Activated CD8-positive, alpha-beta memory T cell treated with anti-CD3 and anti-CD28 coated beads for 24 hours (primary cell): ENCODE measurements at regions not wholly inside any gene's neighbourhood (a gene's known extent, or its start where the extent isn't known, plus 50 kb on each side); places are given as distances from the start of the nearest gene placed in this dataset.

Experiments
- DNase-seq: peaks from one replicate; pipeline ENCODE4 v3.0.0-alpha.2; 2020

DNA sequence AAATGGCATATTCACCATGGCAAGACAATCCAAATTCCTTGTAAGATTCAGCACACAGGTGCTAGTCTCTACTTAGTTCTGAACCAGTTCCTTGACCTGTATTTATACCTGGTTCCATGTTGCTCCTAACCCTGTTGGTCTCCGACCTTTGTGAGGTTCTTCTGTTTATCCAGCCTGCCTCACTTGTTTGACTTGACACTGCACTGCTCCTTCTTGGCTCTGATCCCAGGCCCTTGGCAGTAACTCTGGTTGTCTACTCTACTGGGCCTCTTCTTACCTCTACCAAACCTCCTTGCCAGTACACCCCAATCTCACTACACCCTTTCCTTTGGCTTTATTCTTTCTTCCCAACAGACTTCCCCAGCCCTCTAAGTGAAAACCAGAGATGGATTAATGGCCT is 419.4 kb upstream of the USP24 start:
- DNase-seq, result no peak

DNA sequence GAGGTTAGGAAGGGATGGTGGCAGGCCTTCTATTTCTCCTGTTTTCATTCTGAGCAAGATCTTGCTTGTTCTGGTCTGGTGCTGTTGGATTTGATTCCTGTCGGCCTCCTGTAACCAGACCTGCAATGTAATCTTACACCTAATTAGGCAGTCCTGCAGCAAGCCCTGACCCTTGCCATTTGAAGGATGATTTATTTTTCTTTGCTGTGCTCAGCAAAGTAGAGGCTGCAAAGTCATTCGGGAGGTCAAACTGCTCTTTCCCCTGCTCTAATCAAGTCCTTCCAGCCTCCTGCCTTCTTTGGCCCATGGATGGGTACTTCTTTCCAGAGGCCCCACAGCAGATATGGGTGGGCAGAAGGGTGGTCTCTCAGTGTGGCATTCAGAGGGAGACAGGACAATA is 417.7 kb upstream of the USP24 start:
- no peak for DNase-seq

- no peak for DNase-seq
Measured at GRCh38 chr1:55632058-55632457, 416.9 kb upstream of the USP24 start.

- no peak for DNase-seq
Measured at GRCh38 chr1:55631509-55631908, 416.3 kb upstream of the USP24 start.

DNA sequence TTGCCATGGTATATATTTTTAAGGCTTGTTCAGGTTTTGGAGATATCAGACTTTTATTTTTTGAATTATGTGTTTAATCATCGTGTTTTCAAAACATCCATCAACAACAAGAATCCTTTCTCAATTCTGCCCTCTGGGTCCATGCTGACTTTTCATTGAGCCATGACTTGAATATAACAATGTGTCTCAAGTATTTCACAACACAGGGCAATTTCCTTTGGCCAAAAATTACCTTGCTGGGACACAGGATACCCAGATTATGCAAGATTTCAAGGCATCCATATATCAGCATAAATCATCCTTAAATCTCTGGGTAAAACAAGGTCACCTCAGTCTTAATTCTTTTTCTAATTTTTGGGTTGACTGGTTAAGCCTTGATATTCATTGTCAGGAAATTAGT is 411.2 kb upstream of the USP24 start:
- DNase-seq, result no peak

GRCh38 chr1:55624766-55625165 is 409.6 kb upstream of the USP24 start:
- no peak for DNase-seq

DNA sequence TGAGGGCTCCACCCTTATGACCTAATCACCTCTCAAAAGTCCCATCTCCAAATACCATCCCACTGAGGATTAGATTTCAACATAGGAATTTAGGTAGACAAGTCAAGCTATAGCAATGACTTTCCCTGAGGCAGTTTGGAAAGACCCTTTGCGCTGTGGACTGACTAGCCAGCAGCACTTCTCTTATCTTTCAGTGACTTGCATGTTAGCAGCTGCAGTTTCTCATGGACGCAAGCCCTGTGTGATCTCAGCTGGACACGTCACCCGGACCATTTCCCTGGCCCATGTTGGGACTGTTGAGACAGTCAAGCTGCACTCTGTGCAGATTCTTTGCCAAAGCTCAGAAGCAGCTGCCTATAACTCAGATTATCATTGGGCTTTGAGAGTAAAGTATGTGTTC is 408.1 kb upstream of the USP24 start:
- no peak for DNase-seq

DNA sequence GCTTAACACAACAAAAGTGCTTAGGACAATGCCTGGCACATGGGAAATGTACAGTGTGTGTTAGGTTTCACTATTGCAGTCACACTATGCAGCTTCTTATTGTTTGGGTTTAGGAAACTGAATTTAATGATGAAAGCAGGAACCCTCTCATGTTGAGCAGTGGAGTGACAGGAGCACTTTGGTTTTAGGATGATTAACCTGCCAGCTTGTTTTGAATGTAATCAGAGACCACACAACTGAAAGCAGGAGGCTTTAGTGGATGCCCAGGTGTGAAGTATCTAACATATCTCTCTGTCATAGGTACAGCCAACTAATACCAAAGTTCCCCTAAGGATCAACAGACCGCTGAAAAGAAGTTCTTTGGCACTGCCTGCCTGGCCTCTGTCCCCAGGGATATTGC is 406.9 kb upstream of the USP24 start:
- no peak for DNase-seq

DNA sequence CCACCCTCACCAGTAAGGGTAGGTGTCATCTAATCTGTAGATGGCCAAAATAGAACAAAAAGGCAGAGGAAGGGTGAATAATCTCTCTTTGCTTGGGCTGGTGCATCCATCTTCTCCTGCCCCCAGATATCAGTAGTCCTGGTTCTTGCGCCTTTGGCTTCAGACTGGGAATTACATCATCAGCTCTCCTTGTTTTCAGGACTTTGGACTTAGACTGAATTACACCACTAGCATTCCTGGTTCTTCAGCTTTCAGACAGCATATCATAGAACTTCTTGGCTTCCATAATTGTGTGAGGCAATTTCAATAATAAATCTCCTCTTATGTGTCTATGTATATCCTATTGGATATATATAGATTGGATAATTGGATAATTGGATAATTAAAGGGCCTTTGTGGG is 403.0 kb upstream of the USP24 start:
- no peak for DNase-seq

DNA sequence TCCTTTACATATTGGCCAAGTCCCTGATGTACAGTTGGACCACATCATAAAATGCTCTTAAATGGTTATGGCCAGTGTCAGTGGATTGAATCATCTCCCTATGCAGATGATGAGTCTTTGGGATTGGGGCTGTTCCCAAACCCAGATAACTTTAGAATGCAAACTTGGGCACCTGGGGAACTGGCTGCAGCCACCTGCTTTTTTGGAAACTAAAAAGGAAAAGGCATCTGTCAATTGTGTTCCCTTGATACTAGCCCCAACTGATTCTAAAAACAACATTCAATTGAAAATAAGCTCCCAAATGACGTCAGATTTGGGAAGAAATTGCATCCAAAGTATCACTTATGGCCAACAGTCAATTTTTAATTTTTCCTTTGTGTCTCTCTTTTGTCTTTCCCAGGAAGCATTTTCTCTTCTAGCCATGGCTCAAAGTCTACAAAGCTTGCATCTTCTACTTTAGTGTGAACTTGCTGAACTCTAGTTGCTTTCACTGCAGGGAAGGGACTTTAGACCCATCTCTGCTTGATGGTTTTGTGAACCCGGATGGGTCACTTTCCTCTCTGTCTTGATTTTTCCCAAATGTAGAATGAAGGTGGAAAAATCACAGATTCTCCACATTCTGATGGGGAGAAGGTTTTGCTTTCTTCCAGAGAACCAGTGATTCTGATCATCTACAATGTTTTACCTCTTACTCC is 402.3 kb upstream of the USP24 start:
- no peak for DNase-seq

DNA sequence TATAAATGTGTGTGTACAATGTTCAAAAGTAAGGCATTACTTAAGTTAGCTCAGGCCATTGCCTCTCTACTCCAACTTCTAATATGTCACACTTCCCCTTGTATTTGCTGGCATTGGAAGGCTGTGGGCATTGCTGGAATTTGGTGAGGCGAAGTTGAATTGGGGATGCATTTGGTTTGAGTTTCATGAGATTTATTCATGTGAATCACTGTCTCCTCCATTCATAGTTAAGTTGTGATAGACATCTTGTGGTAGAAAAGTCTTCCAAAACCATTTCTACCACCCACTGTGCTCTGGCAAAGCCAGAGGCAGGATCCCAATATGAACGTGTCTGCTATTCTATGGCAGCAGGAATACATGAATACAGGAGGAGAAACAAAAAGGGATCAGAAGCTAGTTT is 397.8 kb upstream of the USP24 start:
- DNase-seq, result no peak

DNA sequence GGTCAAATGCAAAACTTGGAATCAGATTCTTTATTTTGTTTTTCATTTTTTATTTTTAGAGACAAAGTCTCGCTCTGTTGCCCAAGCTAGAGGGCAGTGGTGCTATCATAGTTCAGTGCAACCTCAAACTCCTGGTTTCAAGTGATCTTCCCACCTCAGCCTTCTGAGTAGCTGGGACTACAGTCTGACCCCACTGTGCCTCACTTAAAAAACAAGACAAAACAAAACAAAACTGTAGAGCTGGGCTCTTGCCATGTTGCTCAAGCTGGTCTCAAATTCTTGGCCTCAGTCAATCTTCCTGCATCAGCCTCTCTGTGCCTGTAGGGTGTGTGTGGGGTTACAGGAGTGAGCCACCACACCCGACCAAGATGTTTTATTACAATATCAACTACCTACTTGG is 396.0 kb upstream of the USP24 start:
- DNase-seq, result no peak

GRCh38 chr1:55610203-55610602 is 395.0 kb upstream of the USP24 start:
- no peak for DNase-seq

DNA sequence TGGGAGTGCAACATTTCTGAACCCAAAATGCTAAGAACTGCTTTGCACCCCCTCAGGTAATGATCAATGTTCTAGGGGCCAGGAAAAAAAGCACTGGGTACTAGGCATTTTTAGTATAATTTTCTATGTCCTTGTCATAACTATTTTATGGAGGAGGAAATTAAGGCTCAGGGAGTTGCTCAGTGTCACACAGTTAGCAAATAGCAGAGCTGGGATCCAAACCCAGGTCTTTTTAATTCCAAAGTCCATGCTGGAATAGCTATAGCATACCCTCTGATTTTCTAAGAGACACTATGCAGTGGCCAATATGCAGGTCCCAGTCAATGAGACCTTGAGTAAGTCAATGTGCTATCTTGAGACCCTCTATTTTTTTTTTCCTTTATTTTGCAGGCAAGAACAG is 394.5 kb upstream of the USP24 start:
- no peak for DNase-seq

GRCh38 chr1:55605155-55605554 is 390.0 kb upstream of the USP24 start:
- no peak for DNase-seq

- DNase-seq, result no peak
Measured at GRCh38 chr1:55604749-55605148, 389.6 kb upstream of the USP24 start.

GRCh38 chr1:55604179-55604578 is 389.0 kb upstream of the USP24 start:
- DNase-seq, result no peak

- DNase-seq, result no peak
Measured at GRCh38 chr1:55600242-55600641, 385.1 kb upstream of the USP24 start.

GRCh38 chr1:55597910-55598309 is 382.7 kb upstream of the USP24 start:
- DNase-seq, result no peak

DNA sequence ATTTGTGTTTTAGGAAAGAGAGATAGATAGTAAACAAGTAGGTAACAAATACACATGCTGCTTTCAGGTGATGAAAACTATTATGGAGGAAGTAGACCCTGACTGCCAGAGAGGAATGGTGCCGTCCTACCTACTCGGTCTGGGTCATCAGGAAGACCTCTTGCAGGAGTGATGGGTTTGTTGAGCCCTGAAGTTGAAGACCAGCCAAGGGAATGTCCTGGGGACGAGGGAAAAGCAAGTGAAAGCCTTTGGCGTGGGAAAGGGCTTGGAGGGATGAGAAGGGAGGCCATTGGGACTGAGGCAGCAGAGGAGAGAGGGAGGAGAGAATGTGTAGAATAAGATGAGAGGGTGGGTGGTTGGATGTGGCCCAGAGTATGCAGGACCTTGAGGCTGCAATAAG is 379.5 kb upstream of the USP24 start:
- DNase-seq, result no peak

DNA sequence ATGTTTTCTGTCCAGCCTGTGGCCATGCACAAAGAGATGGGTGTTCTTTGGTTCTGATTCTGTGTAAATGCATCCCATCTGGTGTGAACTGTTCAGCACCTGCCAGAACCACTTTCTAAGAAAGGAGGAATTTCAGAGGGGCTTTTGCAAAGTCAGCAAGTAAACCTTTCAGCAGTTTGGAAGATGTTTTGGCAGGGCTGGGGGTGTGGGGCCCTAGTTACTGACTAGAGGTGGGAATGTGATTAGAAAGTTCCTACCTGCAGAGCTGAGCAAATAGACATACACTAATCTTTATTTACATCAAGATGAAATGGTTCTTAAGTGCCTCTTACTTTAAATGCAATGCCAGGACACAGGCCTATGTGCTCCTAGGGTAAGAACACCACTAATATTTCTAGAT is 378.1 kb upstream of the USP24 start:
- DNase-seq, result no peak

DNA sequence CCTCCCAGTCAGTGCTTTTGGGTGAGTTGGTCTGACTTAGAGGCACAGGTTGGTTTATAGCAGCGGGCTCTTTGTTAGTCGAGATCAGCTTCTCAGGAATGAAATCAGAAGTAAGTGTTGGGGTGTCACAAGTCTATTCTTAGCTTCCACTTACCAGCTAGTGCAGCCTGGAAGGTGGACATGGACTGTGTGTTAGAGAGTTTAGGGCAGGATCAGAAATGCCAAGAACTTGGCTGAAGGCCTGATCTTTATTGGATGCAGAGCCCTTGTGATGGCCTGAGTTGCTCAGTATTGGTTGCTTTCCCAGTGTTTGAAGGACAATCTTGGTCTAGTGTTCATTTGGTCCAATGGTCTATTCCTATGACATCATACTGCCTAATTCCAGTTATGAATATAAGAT is 377.0 kb upstream of the USP24 start:
- no peak for DNase-seq

- no peak for DNase-seq
Measured at GRCh38 chr1:55589671-55590297, 374.6 kb upstream of the USP24 start.

DNA sequence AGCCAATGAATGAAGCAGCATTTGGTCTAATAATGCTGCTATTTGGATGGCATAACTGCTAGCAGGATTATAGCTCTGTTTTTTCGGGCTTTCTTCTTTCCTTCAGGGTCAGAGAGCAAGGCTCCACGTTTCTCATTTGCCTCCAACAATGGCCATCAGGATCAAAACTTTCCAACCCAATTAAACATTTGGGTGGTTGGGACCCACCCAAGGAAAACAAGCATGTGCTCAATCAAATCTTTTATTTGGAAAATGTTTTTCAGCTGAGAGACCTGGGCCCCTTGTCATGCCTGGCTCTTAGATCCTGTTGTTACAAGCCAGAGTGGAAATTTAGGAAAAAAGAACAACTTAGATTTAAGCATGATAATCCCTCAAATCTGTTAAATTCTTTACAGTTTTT is 373.1 kb upstream of the USP24 start:
- no peak for DNase-seq

GRCh38 chr1:55586771-55587170 is 371.6 kb upstream of the USP24 start:
- no peak for DNase-seq
